GM12865 (cell line): ENCODE measurements at regions not wholly inside any gene's neighbourhood (a gene's known extent, or its start where the extent isn't known, plus 50 kb on each side); places are given as distances from the start of the nearest gene placed in this dataset.

ENCODE experiments used
- DNase-seq: peaks from one replicate; pipeline ENCODE4 v3.0.0; 2010; ENCODE audit warnings: low read depth
- H3K4me3 ChIP-seq: 2 replicates; pipeline ENCODE4 v1.5.1; 2011; ENCODE audit warnings: mild to moderate bottlenecking, low read depth, low read length, control low read depth
- TF ChIP-seq, protein P1 (sequence below): IDR thresholded peaks from 2 replicates; pipeline ENCODE4 v1.5.1; 2011; ENCODE audit warnings: low read length, control low read depth, low read depth, inconsistent platforms; ENCODE audit not compliant: insufficient read depth; ENCODE audit errors: missing control alignments

DNA sequence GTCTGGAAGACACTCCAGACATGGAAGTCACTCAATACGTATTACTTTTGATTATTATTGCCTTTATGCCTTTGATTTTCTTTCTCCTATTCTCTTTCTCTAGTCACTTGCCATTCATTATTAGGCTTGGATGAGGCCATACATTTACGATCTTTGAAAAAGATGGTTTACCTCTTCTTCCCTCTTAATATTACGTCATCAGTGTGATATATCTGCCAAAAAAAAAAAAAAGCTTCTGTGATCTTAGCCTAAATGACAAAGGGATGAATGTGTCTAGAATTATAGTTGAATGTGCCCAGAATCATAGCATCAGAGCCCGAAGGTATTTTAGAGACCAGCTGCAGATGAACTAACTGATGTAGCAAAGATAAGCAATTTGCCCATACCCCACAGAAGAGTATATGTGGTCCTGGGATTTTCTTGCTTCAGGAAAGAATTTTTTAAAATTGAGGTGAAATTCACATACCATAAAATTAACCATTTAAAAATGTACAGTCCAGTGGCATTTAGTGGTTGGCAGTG is 73.9 kb downstream of the HHEX start:
- no peak for DNase-seq
- H3K4me3 ChIP-seq: no peak overlapping the region
- TF ChIP-seq, protein P1, sequence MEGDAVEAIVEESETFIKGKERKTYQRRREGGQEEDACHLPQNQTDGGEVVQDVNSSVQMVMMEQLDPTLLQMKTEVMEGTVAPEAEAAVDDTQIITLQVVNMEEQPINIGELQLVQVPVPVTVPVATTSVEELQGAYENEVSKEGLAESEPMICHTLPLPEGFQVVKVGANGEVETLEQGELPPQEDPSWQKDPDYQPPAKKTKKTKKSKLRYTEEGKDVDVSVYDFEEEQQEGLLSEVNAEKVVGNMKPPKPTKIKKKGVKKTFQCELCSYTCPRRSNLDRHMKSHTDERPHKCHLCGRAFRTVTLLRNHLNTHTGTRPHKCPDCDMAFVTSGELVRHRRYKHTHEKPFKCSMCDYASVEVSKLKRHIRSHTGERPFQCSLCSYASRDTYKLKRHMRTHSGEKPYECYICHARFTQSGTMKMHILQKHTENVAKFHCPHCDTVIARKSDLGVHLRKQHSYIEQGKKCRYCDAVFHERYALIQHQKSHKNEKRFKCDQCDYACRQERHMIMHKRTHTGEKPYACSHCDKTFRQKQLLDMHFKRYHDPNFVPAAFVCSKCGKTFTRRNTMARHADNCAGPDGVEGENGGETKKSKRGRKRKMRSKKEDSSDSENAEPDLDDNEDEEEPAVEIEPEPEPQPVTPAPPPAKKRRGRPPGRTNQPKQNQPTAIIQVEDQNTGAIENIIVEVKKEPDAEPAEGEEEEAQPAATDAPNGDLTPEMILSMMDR: no peak

DNA sequence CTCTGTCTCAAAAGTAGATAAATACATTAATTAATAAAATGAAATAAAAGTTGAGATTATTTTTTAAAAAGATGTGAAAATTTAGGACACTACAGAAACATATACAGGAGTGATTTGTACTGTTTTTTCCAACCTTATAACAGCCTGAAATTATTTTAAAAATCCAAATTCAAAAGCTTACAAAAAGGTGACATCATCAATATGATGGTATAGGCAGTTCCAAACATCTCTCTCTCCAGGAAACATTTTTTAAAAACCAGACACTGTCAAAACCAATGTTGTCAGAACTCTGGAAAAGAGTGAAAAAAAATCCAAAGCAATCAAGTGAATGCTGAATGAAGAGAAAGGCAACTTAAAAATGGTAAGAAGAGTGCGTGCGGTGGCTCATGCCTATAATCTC is 76.7 kb downstream of the HHEX start:
- no peak for DNase-seq
- TF ChIP-seq, protein P1: no peak
- H3K4me3 ChIP-seq: no peak overlapping the region

DNA sequence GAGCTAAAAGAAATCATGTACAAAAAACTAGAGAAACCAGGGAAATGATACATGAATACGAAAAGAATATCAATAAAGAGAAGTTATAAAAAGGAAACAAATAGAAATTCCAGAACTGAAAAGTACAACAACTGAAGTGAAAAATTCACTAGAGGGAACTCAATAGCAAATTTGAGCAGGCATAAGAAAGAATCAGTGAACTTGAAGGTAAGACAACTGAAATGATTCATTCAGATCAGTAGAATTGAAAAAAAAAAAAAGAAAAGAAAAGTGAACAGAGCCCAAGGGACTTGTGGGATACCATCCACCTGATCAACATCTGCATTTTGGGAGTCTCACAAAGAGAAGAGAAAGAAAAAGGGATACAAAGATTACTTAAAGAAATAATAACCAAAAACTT is 78.3 kb downstream of the HHEX start:
- no peak overlapping the region for H3K4me3 ChIP-seq
- no peak for DNase-seq
- TF ChIP-seq, protein P1: no peak

DNA sequence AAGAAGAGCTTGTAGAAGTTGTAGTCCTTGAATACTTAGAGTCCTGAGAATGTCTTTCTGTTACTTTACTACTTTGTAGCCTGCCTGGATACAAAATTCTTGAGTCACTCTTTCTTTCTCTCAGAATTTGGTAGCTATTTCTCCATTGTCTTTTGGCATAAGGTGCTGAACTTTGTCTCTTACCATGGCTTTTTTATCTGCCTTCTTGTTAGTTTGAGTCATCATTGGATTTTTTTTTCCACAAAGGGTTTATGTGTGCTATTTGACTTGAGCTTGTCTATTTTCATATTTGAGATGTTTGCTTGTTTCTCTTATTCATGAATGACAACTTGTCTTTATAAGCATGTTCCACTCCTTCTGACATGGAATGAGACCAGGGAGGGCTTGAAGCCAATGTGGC is 74.5 kb upstream of the EXOC6 start:
- H3K4me3 ChIP-seq: no peak overlapping the region
- DNase-seq: no peak
- TF ChIP-seq, protein P1: no peak

DNA sequence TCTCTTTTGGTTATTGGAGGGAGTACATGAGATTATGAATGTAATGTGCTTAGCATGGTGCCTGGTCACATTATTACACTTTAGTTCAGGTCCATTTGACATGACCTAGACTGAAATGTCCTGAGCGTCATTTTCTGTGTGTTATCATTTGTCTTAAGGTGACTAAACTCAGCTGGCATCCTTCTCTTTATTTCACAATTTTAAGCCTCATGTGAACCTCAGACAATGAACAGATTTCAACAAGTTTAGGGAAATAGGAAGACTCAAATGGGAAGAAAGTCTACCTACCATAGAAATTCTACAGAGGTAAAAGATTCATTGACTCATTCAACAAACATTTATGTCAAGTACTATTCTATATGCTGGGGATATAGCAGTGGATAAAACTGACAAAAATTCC is 70.2 kb upstream of the EXOC6 start:
- H3K4me3 ChIP-seq: no peak overlapping the region
- no peak for DNase-seq
- TF ChIP-seq, protein P1: no peak

DNA sequence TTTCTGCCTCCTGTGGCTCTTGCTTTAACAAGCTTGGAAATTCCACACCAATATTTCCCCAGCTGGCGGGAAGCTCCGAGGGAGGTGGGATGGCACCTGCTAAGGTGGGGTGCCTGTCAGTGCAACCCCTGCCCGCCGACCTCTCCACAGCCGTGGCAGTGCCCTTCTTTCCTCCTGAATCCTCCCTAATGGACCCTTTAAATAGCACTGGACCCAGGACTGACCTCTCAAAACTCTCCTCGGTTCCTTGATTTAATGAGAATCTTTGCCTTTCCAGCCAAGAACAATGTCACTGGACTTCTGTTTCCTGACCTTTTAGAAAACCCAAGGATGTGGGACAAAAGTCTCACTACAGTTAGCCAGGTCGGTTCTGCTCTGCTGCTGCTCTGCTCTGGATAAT is 63.2 kb upstream of the EXOC6 start:
- no peak overlapping the region for H3K4me3 ChIP-seq
- DNase-seq: no peak
- TF ChIP-seq, protein P1: no peak

- DNase-seq: no peak
- TF ChIP-seq, protein P1: no peak
- H3K4me3 ChIP-seq: no peak overlapping the region
Observed at GRCh38 chr10:92787557-92788152, 60.7 kb upstream of the EXOC6 start.
